ENCODE measurements at regions not wholly inside any gene's neighbourhood (a gene's known extent, or its start where the extent isn't known, plus 50 kb on each side); places are given as distances from the start of the nearest gene placed in this dataset.
"Not testable (repeated sequence)": the region's sequence is repeated elsewhere in the genome, so short reads cannot be mapped to it uniquely, and the experiment has no call there.

- intact Hi-C loops (cut with micrococcal nuclease): no loop called here
- Mint-ChIP-seq H3K36me3 (ENCODE audit: low read depth) (no peaks in the 10 kb centered on the region), H3K9me3 (peaks cover 10% of the 10 kb centered on the region), H3K27me3 (ENCODE audit: low read depth) (no peaks in the 10 kb centered on the region), H3K27ac (no peak overlapping the region), H3K4me3 (ENCODE audit: low read depth) (no peak overlapping the region), H3K4me1 (ENCODE audit: low read depth) (no peaks in the 10 kb centered on the region)
- no peak for DNase-seq (ENCODE audit: low spot score)
Observed at GRCh38 chr12:115798309-115798917, 479.1 kb downstream of the MED13L start.

DNA sequence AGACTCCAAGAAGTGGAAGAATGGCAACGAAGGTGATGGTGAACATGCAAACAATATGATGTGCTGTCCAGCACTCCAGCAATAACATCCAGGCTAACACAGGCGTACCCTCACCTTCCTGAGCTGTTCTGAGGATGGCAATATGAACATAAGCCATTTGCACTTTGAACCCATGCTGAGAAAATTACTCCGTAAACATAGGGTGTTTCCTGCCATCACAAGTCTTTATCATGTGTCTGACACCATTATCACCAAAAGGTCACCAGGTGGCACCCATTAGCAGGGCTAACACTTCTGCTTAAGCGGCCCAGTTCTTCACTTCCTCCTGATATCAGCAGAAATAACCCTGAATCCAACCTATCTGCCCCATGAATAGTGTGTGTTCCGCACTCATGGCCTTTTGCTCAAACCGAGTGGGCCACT is 482.8 kb downstream of the MED13L start:
- Mint-ChIP-seq H3K36me3 (ENCODE audit: low read depth) (no peaks in the 10 kb centered on the region), H3K4me3 (ENCODE audit: low read depth) (no peak overlapping the region), H3K9me3 (peaks cover 5% of the 10 kb centered on the region), H3K27ac (no peak overlapping the region), H3K4me1 (ENCODE audit: low read depth) (no peaks in the 10 kb centered on the region), H3K27me3 (ENCODE audit: low read depth) (no peaks in the 10 kb centered on the region)
- intact Hi-C loops (cut with micrococcal nuclease): no loop called here
- no peak for DNase-seq (ENCODE audit: low spot score)

- Mint-ChIP-seq H3K27ac (no peak overlapping the region), H3K36me3 (ENCODE audit: low read depth) (no peaks in the 10 kb centered on the region)
Observed at GRCh38 chr12:115791331-115791730, 486.2 kb downstream of the MED13L start.

GRCh38 chr12:115790526-115790925 is 487.0 kb downstream of the MED13L start:
- no peaks in the 10 kb centered on the region for H3K27me3 Mint-ChIP-seq (ENCODE audit: low read depth)
- no peaks in the 10 kb centered on the region for H3K4me1 Mint-ChIP-seq (ENCODE audit: low read depth)
- no peaks in the 10 kb centered on the region for H3K9me3 Mint-ChIP-seq
- no peaks in the 10 kb centered on the region for H3K36me3 Mint-ChIP-seq (ENCODE audit: low read depth)
- H3K27ac Mint-ChIP-seq: no peak overlapping the region
- intact Hi-C loops (cut with micrococcal nuclease): no loop called here
- no peak for DNase-seq (ENCODE audit: low spot score)
- no peak overlapping the region for H3K4me3 Mint-ChIP-seq (ENCODE audit: low read depth)

More at GRCh38 chr12:115791331-115791730, 486.2 kb downstream of the MED13L start:
- intact Hi-C loops (cut with micrococcal nuclease): no loop called here
- H3K4me1 Mint-ChIP-seq (ENCODE audit: low read depth): no peaks in the 10 kb centered on the region
- no peak overlapping the region for H3K4me3 Mint-ChIP-seq (ENCODE audit: low read depth)
- DNase-seq (ENCODE audit: low spot score): no peak
- H3K27me3 Mint-ChIP-seq (ENCODE audit: low read depth): no peaks in the 10 kb centered on the region
- H3K9me3 Mint-ChIP-seq: no peaks in the 10 kb centered on the region

DNA sequence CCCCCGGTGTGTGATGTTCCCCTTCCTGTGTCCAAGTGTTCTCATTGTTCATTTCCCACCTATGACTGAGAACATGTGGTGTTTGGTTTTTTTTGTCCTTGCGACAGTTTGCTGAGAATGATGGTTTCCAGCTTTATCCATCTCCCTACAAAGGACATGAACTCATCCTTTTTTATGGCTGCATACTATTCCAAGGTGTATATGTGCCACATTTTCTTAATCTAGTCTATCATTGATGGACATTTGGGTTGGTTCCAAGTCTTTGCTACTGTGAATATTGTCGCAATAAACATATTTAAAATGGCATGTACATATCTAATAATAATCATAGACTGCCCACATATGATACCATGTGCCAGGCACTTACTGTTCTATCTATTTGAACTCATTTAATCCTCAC is 491.0 kb downstream of the MED13L start:
- H3K36me3 Mint-ChIP-seq (ENCODE audit: low read depth); DNase-seq (ENCODE audit: low spot score); H3K27ac Mint-ChIP-seq; H3K4me3 Mint-ChIP-seq (ENCODE audit: low read depth); H3K4me1 Mint-ChIP-seq (ENCODE audit: low read depth); H3K9me3 Mint-ChIP-seq; intact Hi-C loops (cut with micrococcal nuclease); H3K27me3 Mint-ChIP-seq (ENCODE audit: low read depth): not testable (repeated sequence)

GRCh38 chr12:115785548-115785947 is 491.9 kb downstream of the MED13L start:
- Mint-ChIP-seq H3K4me1 (ENCODE audit: low read depth) (no peaks in the 10 kb centered on the region), H3K36me3 (ENCODE audit: low read depth) (no peaks in the 10 kb centered on the region), H3K27me3 (ENCODE audit: low read depth) (no peaks in the 10 kb centered on the region), H3K27ac (no peak overlapping the region), H3K4me3 (ENCODE audit: low read depth) (no peak overlapping the region), H3K9me3 (no peaks in the 10 kb centered on the region)
- intact Hi-C loops (cut with micrococcal nuclease): no loop called here
- no peak for DNase-seq (ENCODE audit: low spot score)

DNA sequence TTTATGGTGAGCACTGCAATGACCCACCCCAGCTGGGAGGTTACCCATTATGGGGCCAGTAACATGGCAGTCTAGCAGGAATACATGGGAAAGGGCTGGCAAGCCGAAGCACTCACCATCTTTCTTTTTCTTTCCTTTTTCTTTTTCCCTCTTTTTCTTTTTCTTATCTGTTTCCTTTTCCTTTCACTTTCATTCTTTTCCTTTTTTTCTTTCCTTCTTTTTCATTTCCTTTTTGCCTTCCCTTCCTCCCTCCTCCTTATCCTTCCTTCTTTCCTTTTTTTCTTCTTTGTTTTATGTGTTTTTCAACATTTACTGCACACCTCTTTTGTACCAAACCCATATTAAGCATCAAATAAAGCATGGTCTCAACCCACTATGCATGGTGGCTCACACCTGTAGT is 501.1 kb downstream of the MED13L start:
- Mint-ChIP-seq H3K4me1 (ENCODE audit: low read depth) (no peaks in the 10 kb centered on the region), H3K9me3 (no peaks in the 10 kb centered on the region), H3K4me3 (ENCODE audit: low read depth) (no peak overlapping the region), H3K27ac (no peak overlapping the region), H3K27me3 (ENCODE audit: low read depth) (no peaks in the 10 kb centered on the region), H3K36me3 (ENCODE audit: low read depth) (no peaks in the 10 kb centered on the region)
- no peak for DNase-seq (ENCODE audit: low spot score)
- intact Hi-C loops (cut with micrococcal nuclease): no loop called here

- H3K27me3 Mint-ChIP-seq (ENCODE audit: low read depth): no peaks in the 10 kb centered on the region
- no peaks in the 10 kb centered on the region for H3K36me3 Mint-ChIP-seq (ENCODE audit: low read depth)
- H3K27ac Mint-ChIP-seq: no peak overlapping the region
- H3K4me1 Mint-ChIP-seq (ENCODE audit: low read depth): no peaks in the 10 kb centered on the region
- intact Hi-C loops (cut with micrococcal nuclease): no loop called here
- H3K4me3 Mint-ChIP-seq (ENCODE audit: low read depth): no peak overlapping the region
- no peak for DNase-seq (ENCODE audit: low spot score)
- H3K9me3 Mint-ChIP-seq: no peaks in the 10 kb centered on the region
Observed at GRCh38 chr12:115774148-115774895, 503.2 kb downstream of the MED13L start.

DNA sequence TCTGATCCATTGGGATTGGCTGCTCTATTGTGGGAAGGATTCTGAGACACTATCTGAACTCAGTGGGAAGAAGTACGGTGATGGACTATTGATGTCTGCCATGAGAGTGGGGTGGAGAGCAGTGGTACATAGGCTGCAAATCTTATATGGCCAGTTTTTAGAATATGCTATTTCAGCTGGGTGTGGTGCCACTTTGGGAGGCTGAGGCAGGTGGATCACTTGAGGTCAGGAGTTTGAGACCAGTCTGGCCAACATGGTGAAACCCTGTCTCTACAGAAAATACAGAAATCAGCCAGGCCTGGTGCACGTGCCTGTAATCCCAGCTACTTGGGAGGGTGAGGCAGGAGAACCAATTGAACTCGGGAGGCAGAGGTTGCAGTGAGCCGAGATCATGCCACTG is 505.9 kb downstream of the MED13L start:
- H3K36me3 Mint-ChIP-seq (ENCODE audit: low read depth): no peaks in the 10 kb centered on the region
- no peaks in the 10 kb centered on the region for H3K4me1 Mint-ChIP-seq (ENCODE audit: low read depth)
- intact Hi-C loops (cut with micrococcal nuclease): no loop called here
- no peak for DNase-seq (ENCODE audit: low spot score)
- H3K4me3 Mint-ChIP-seq (ENCODE audit: low read depth): no peak overlapping the region
- no peaks in the 10 kb centered on the region for H3K27me3 Mint-ChIP-seq (ENCODE audit: low read depth)
- H3K27ac Mint-ChIP-seq: no peak overlapping the region
- H3K9me3 Mint-ChIP-seq: no peaks in the 10 kb centered on the region

- Mint-ChIP-seq H3K36me3 (ENCODE audit: low read depth) (no peaks in the 10 kb centered on the region), H3K27ac (no peak overlapping the region), H3K4me1 (ENCODE audit: low read depth) (no peaks in the 10 kb centered on the region), H3K27me3 (ENCODE audit: low read depth) (no peaks in the 10 kb centered on the region), H3K4me3 (ENCODE audit: low read depth) (no peak overlapping the region), H3K9me3 (no peaks in the 10 kb centered on the region)
- no peak for DNase-seq (ENCODE audit: low spot score)
- intact Hi-C loops (cut with micrococcal nuclease): no loop called here
Observed at GRCh38 chr12:115771065-115771464, 506.4 kb downstream of the MED13L start.

GRCh38 chr12:115770643-115771042 is 506.9 kb downstream of the MED13L start:
- H3K27ac Mint-ChIP-seq: no peak overlapping the region
- no peaks in the 10 kb centered on the region for H3K27me3 Mint-ChIP-seq (ENCODE audit: low read depth)
- H3K36me3 Mint-ChIP-seq (ENCODE audit: low read depth): no peaks in the 10 kb centered on the region
- no peaks in the 10 kb centered on the region for H3K9me3 Mint-ChIP-seq
- intact Hi-C loops (cut with micrococcal nuclease): no loop called here
- H3K4me1 Mint-ChIP-seq (ENCODE audit: low read depth): no peaks in the 10 kb centered on the region
- no peak for DNase-seq (ENCODE audit: low spot score)
- no peak overlapping the region for H3K4me3 Mint-ChIP-seq (ENCODE audit: low read depth)

DNA sequence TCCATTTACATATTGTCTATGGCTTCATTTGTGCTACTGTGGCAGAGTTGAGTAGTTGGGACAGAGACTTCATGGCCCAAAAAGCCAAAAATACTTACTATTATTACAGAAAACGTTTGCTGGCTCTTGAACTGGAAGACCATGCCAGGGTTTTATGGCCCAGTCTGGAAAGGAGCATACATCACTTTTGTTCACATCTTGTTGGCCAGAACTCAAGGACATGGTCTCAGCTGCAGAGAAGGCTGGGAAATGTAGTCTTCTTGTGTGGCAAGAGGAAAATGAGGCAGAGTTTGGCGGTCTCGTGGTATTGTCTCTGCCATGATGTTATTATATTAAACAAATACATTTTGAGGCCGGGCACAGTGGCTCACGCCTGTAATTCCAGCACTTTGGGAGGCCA is 509.6 kb downstream of the MED13L start:
- H3K4me3 Mint-ChIP-seq (ENCODE audit: low read depth): no peak overlapping the region
- no peak for DNase-seq (ENCODE audit: low spot score)
- no peaks in the 10 kb centered on the region for H3K36me3 Mint-ChIP-seq (ENCODE audit: low read depth)
- H3K27me3 Mint-ChIP-seq (ENCODE audit: low read depth): no peaks in the 10 kb centered on the region
- no peak overlapping the region for H3K27ac Mint-ChIP-seq
- H3K9me3 Mint-ChIP-seq: peaks cover 3% of the 10 kb centered on the region
- intact Hi-C loops (cut with micrococcal nuclease): no loop called here
- no peaks in the 10 kb centered on the region for H3K4me1 Mint-ChIP-seq (ENCODE audit: low read depth)

DNA sequence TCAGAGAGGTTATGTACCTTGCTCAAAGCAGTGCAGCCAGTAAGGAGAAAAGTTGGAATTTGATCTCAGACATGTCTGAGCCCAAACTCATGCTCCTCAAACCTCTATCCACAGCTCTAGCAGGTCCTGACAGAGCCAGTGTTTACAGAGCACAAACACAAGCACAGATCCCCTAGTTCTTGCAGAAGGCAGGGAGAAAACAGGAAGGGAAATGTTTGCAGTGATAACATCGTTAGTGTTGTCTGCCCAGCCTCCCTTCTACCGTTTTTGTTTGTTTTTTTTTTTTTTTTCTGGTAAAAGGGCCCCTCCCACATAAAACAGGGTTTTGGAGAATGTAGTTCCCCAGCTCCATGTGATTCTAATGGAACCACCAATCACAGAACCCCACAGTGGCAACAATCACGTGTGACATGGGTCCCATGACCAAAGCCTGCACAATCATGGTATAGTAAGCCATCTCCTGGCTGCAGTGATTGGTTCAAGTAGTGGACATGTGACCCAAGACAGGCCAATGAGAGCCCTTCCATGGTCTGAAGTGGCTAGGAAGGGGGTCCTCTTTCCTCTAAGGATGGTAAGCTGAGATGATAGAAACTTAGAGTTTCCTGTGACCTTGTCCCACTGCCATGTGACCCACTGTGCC is 513.4 kb downstream of the MED13L start:
- peaks cover 3% of the 10 kb centered on the region for H3K9me3 Mint-ChIP-seq
- intact Hi-C loops (cut with micrococcal nuclease): no loop called here
- H3K27me3 Mint-ChIP-seq (ENCODE audit: low read depth): no peaks in the 10 kb centered on the region
- no peak for DNase-seq (ENCODE audit: low spot score)
- no peak overlapping the region for H3K27ac Mint-ChIP-seq
- no peaks in the 10 kb centered on the region for H3K36me3 Mint-ChIP-seq (ENCODE audit: low read depth)
- H3K4me3 Mint-ChIP-seq (ENCODE audit: low read depth): no peak overlapping the region
- H3K4me1 Mint-ChIP-seq (ENCODE audit: low read depth): no peaks in the 10 kb centered on the region

Data from activated T-helper 2 cell treated with anti-CD3 and anti-CD28 coated beads, Interferon-gamma antibody, Interleukin-2, Interleukin-4, amounts not matched to agents 10 μg/mL and 5 μg/mL and 100 μg/mL, durations not matched to agents 14 hours and 24 hours and 36 hours (primary cell).